GM12873 (cell line): ENCODE measurements at regions not wholly inside any gene's neighbourhood (a gene's known extent, or its start where the extent isn't known, plus 50 kb on each side); places are given as distances from the start of the nearest gene placed in this dataset.

Source experiments
- CTCF ChIP-seq: IDR thresholded peaks from 2 replicates; pipeline ENCODE4 v1.5.1; 2012; ENCODE audit warnings: low read depth, mild to moderate bottlenecking, moderate library complexity, low read length, control low read depth; ENCODE audit not compliant: insufficient read depth; ENCODE audit errors: missing control alignments

GRCh38 chr3:117254985-117255384 lies 545.4 kb downstream of the TUSC7 start:
- TF ChIP-seq CTCF = no peak

- no peak for TF ChIP-seq CTCF
Measured at GRCh38 chr3:117255736-117256135, 546.2 kb downstream of the TUSC7 start.

- no peak for TF ChIP-seq CTCF
Measured at GRCh38 chr3:117261983-117262421, 552.4 kb downstream of the TUSC7 start.

GRCh38 chr3:117263270-117263669 lies 553.7 kb downstream of the TUSC7 start:
- TF ChIP-seq CTCF = no peak

GRCh38 chr3:117263745-117264144 lies 554.2 kb downstream of the TUSC7 start:
- no peak for TF ChIP-seq CTCF

GRCh38 chr3:117264204-117264994 lies 554.8 kb downstream of the TUSC7 start:
- no peak for TF ChIP-seq CTCF

- TF ChIP-seq CTCF = no peak
Measured at GRCh38 chr3:117266806-117267205, 557.2 kb downstream of the TUSC7 start.
